Endothelial cell of umbilical vein (primary cell): ENCODE measurements at regions not wholly inside any gene's neighbourhood (a gene's known extent, or its start where the extent isn't known, plus 50 kb on each side); places are given as distances from the start of the nearest gene placed in this dataset.

Source experiments
- BruUV-seq: library from RNA; stranded (reverse); fragments of 400-500 nt; replicated peaks from 2 replicates; lab custom pipeline; 2021; lab: Mats Ljungman, UMichigan
- CTCF ChIA-PET: fragments of 300-600, 350-600 bp; sonication (Branson Sonifier 250); formaldehyde crosslinking; loops from one replicate; lab custom pipeline; 2021; ENCODE audit warnings: antibody characterized with exemption, inconsistent platforms; lab: Charles Lee
- POLR2A ChIA-PET: fragments of 300-600, 350-600 bp; sonication (Branson Sonifier 250); formaldehyde crosslinking; loops from one replicate; lab custom pipeline; 2021; ENCODE audit warnings: antibody characterized with exemption, inconsistent platforms; lab: Charles Lee
- DNase-seq: peaks from one replicate; pipeline ENCODE4 v3.0.0-alpha.2; 2011; ENCODE audit warnings: low read depth, low spot score
- FAIRE-seq: peaks from 2 replicates; lab custom pipeline; 2011; peaks lifted over from hg19 to GRCh38; lab: Jason Lieb, UNC
- H2AFZ ChIP-seq: 2 replicates; pipeline ENCODE4 v1.6.0; 2012; ENCODE audit warnings: low read depth, low read length, control low read depth, inconsistent platforms
- H3K27ac ChIP-seq: 2 replicates; pipeline ENCODE4 v1.5.1; 2011; ENCODE audit warnings: low read depth, mild to moderate bottlenecking, control low read depth, low read length, moderate library complexity; ENCODE audit not compliant: insufficient read depth
- H3K27me3 ChIP-seq, 2 experiments: 2 replicates each; pipeline versions ENCODE4 v1.6.0 to v1.6.1; 2011; ENCODE audit warnings: low read length in 2 of 2, mixed read lengths in 1 of 2; ENCODE audit not compliant: control insufficient read depth in 2 of 2, insufficient read depth in 2 of 2
- H3K36me3 ChIP-seq, 2 experiments: 2 replicates in 1 of 2; 3 replicates in 1 of 2; pipeline ENCODE4 v1.5.1; 2011; ENCODE audit warnings: low read length in 2 of 2, mild to moderate bottlenecking in 1 of 2, moderate library complexity in 1 of 2; ENCODE audit not compliant: control insufficient read depth in 2 of 2, insufficient read depth in 2 of 2; ENCODE audit errors: extremely low read depth in 1 of 2
- H3K4me1 ChIP-seq: 3 replicates; pipeline ENCODE4 v1.5.1; 2011; ENCODE audit warnings: mild to moderate bottlenecking, low read length; ENCODE audit not compliant: control insufficient read depth, insufficient read depth; ENCODE audit errors: extremely low read depth
- H3K4me2 ChIP-seq: 2 replicates; pipeline ENCODE4 v1.6.1; 2011; ENCODE audit warnings: low read length, control low read depth, mixed read lengths; ENCODE audit not compliant: insufficient read depth
- H3K4me3 ChIP-seq, 3 experiments: fragments of 200-600 bp in 1 of 3; sonication (generic), shearing (Covaris generic) in 1 of 3; replicated peaks in 1 of 3; 2 replicates each; pipeline ENCODE4 v1.5.1; 2011 to 2016; ENCODE audit warnings: control low read depth in 3 of 3, low read length in 3 of 3, mild to moderate bottlenecking in 2 of 3, inconsistent platforms in 1 of 3, low read depth in 1 of 3, moderate library complexity in 1 of 3; ENCODE audit not compliant: insufficient read depth in 1 of 3
- H3K79me2 ChIP-seq: 2 replicates; pipeline ENCODE4 v1.6.0; 2012; ENCODE audit warnings: low read length, inconsistent platforms; ENCODE audit not compliant: control insufficient read depth, insufficient read depth
- H3K9ac ChIP-seq: replicated peaks from 2 replicates; pipeline ENCODE3; 2011; ENCODE audit warnings: low read length, control low read depth; ENCODE audit not compliant: insufficient read depth; ENCODE audit errors: extremely low read depth
- H3K9me1 ChIP-seq: replicated peaks from 3 replicates; pipeline ENCODE4 v1.6.0; 2011; ENCODE audit warnings: mild to moderate bottlenecking, low read length; ENCODE audit not compliant: control insufficient read depth, insufficient read depth; ENCODE audit errors: extremely low read depth
- H3K9me3 ChIP-seq: replicated peaks from 2 replicates; pipeline ENCODE4 v1.5.1; 2012; ENCODE audit warnings: low read length, inconsistent platforms; ENCODE audit not compliant: control insufficient read depth, insufficient read depth
- H4K20me1 ChIP-seq: replicated peaks from 2 replicates; pipeline ENCODE3; 2011; ENCODE audit warnings: mild to moderate bottlenecking, low read length; ENCODE audit not compliant: control insufficient read depth, insufficient read depth; ENCODE audit errors: extremely low read depth
- EZH2 ChIP-seq: IDR thresholded peaks from 2 replicates; pipeline ENCODE4 v1.6.1; 2012; ENCODE audit warnings: borderline replicate concordance, low read depth, mild to moderate bottlenecking, moderate library complexity, low read length, inconsistent platforms; ENCODE audit not compliant: severe bottlenecking
- FOS ChIP-seq: IDR thresholded peaks from 2 replicates; pipeline ENCODE4 v1.6.1; 2011; ENCODE audit warnings: mild to moderate bottlenecking, low read length, moderate library complexity, borderline replicate concordance; ENCODE audit not compliant: insufficient read depth
- GATA2 ChIP-seq: IDR thresholded peaks from 2 replicates; pipeline ENCODE4 v1.7.0; 2011; ENCODE audit warnings: low read depth, mild to moderate bottlenecking, moderate library complexity, mixed read lengths, low read length; ENCODE audit not compliant: insufficient read length, insufficient read depth
- JUN ChIP-seq: IDR thresholded peaks from 2 replicates; pipeline ENCODE4 v1.6.1; 2011; ENCODE audit warnings: borderline replicate concordance, low read depth; ENCODE audit not compliant: insufficient read length, insufficient read depth
- MYC ChIP-seq: IDR thresholded peaks from one replicate; pipeline ENCODE4 v1.6.1; 2011; ENCODE audit warnings: mild to moderate bottlenecking, low read depth, low read length
- POLR2A ChIP-seq: IDR thresholded peaks from 2 replicates; pipeline ENCODE4 v1.6.1; 2012; ENCODE audit warnings: low read depth, mild to moderate bottlenecking, control low read depth, low read length
- POLR2AphosphoS5 ChIP-seq: IDR thresholded peaks from 2 replicates; pipeline ENCODE4 v1.6.1; 2012; ENCODE audit warnings: low read depth, mild to moderate bottlenecking, control low read depth, low read length, moderate library complexity; ENCODE audit not compliant: insufficient read depth
- dilution Hi-C: fragments of 300-500 bp; cut with MboI; formaldehyde crosslinking; loops from one replicate; pipeline ENCODE4 v1.15.0; 2019; ENCODE audit warnings: low sequenced_read_pairs; ENCODE audit not compliant: extremely low pct_ligation_motif_present
- intact Hi-C: fragments of 100-400 bp; cut with micrococcal nuclease; formaldehyde crosslinking; loops from one replicate; pipeline ENCODE4 v1.10.0; 2022
- TF ChIP-seq, protein P1 (sequence below), 2 donors: IDR thresholded peaks; 1 replicate in 1 of 2; 2 replicates in 1 of 2; pipeline ENCODE4 v1.5.1; 2011; ENCODE audit warnings: low read length in 2 of 2, mild to moderate bottlenecking in 2 of 2, moderate library complexity in 2 of 2, control low read depth in 1 of 2, inconsistent platforms in 1 of 2, low read depth in 1 of 2; ENCODE audit not compliant: insufficient read depth in 1 of 2; ENCODE audit errors: extremely low read depth in 1 of 2

DNA sequence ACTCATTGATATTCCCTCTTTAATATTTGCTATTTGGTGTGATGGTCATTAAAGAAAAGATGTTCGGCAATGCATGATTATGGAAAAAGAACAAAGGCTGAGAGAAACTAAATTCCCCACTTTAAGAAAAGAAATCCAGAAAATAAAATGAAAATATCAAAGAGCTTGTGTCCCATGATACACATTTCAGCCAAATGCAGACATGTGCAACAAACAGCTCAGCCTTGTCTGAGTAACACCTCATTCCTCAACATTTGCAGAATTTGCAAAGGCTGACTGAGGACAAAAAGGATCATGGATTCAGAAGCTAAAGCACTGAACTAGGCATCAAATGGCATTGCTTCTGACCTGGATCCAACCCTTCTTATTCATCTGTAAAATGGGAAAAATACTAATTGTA, 281.0 kb downstream of the RAB28 start:
- no peaks in the 10 kb centered on the region for H3K79me2 ChIP-seq
- H3K4me1 ChIP-seq = no peaks in the 10 kb centered on the region
- no peak for FAIRE-seq
- H3K4me3 ChIP-seq = no peak overlapping the region
- dilution Hi-C loops (no loop called here), intact Hi-C loops (no loop called here)
- no peak overlapping the region for H3K27ac ChIP-seq
- DNase-seq = no peak
- no peaks in the 10 kb centered on the region for H4K20me1 ChIP-seq
- no peaks in the 10 kb centered on the region for H3K36me3 ChIP-seq
- no peaks in the 10 kb centered on the region for H3K9me1 ChIP-seq
- ChIA-PET POLR2A (no interaction called here), CTCF (no interaction called here)
- H3K9ac ChIP-seq = no peak overlapping the region
- no peaks in the 10 kb centered on the region for H3K27me3 ChIP-seq
- H3K9me3 ChIP-seq = peaks cover 2% of the 10 kb centered on the region
- no TSS peak for BruUV-seq
- H3K4me2 ChIP-seq = no peak overlapping the region
- no peak overlapping the region for H2AFZ ChIP-seq
- TF ChIP-seq EZH2 (no peak), JUN (no peak), POLR2AphosphoS5 (no peak), GATA2 (no peak)

DNA sequence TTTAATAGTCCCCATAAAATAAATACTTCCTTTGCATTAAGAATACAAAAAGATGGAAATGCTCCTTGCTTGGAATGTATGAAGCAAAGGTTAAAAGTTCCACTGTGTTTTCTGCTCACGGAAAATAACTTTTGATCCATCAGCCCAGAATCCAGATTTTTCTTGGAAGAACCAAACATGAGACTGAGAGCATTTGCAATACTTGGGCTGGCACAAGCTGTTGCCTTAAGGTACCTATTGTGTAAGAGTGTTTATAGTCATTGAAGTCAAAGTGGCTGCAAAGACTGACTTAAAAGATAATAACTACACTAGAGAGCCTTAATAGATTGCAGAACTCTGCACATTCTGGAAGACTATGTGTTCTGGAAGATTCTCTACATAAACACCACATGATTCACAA, 281.4 kb downstream of the RAB28 start:
- no peak overlapping the region for H3K4me3 ChIP-seq
- H3K27ac ChIP-seq = no peak overlapping the region
- H3K27me3 ChIP-seq = no peaks in the 10 kb centered on the region
- ChIA-PET POLR2A (no interaction called here), CTCF (no interaction called here)
- intact Hi-C loops = no loop called here
- H3K4me2 ChIP-seq = no peak overlapping the region
- no peaks in the 10 kb centered on the region for H3K79me2 ChIP-seq
- TF ChIP-seq POLR2AphosphoS5 (no peak), EZH2 (no peak), FOS (no peak), JUN (no peak), MYC (no peak), POLR2A (no peak), GATA2 (no peak)
- TF ChIP-seq, protein P1, sequence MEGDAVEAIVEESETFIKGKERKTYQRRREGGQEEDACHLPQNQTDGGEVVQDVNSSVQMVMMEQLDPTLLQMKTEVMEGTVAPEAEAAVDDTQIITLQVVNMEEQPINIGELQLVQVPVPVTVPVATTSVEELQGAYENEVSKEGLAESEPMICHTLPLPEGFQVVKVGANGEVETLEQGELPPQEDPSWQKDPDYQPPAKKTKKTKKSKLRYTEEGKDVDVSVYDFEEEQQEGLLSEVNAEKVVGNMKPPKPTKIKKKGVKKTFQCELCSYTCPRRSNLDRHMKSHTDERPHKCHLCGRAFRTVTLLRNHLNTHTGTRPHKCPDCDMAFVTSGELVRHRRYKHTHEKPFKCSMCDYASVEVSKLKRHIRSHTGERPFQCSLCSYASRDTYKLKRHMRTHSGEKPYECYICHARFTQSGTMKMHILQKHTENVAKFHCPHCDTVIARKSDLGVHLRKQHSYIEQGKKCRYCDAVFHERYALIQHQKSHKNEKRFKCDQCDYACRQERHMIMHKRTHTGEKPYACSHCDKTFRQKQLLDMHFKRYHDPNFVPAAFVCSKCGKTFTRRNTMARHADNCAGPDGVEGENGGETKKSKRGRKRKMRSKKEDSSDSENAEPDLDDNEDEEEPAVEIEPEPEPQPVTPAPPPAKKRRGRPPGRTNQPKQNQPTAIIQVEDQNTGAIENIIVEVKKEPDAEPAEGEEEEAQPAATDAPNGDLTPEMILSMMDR (IDR thresholded peaks at IDR 0.05; ENCODE audit: extremely low read depth in 1 of 2, insufficient read depth in 1 of 2, low read depth in 1 of 2, low read length in 2 of 2) = no peak
- no peaks in the 10 kb centered on the region for H4K20me1 ChIP-seq
- no peaks in the 10 kb centered on the region for H3K9me1 ChIP-seq
- dilution Hi-C loops = no loop called here
- H3K9me3 ChIP-seq = peaks cover 2% of the 10 kb centered on the region
- FAIRE-seq (no peak), DNase-seq (no peak)
- no peaks in the 10 kb centered on the region for H3K36me3 ChIP-seq
- no TSS peak for BruUV-seq
- H3K4me1 ChIP-seq = no peaks in the 10 kb centered on the region
- H2AFZ ChIP-seq = no peak overlapping the region
- H3K9ac ChIP-seq = no peak overlapping the region
